Tibial nerve (tissue), 3 donors: ENCODE measurements at regions not wholly inside any gene's neighbourhood (a gene's known extent, or its start where the extent isn't known, plus 50 kb on each side); places are given as distances from the start of the nearest gene placed in this dataset.

Experiments used
- POLR2A ChIP-seq, 2 donors: fragments of 450-650 bp; IDR thresholded peaks; one replicate each; pipeline ENCODE4 v1.6.1; 2017; ENCODE audit warnings: antibody characterized with exemption in 2 of 2, mild to moderate bottlenecking in 2 of 2, moderate library complexity in 2 of 2
- TF ChIP-seq, protein P1 (sequence below), 5 experiments: fragments of 200-600 bp in 3 of 5; fragments of 450-650 bp in 2 of 5; sonication (generic) in 3 of 5; IDR thresholded peaks; one replicate each; pipeline ENCODE4 v1.5.1; 2016 to 2019; ENCODE audit warnings: antibody characterized with exemption in 5 of 5, mild to moderate bottlenecking in 3 of 5, moderate library complexity in 2 of 5

DNA sequence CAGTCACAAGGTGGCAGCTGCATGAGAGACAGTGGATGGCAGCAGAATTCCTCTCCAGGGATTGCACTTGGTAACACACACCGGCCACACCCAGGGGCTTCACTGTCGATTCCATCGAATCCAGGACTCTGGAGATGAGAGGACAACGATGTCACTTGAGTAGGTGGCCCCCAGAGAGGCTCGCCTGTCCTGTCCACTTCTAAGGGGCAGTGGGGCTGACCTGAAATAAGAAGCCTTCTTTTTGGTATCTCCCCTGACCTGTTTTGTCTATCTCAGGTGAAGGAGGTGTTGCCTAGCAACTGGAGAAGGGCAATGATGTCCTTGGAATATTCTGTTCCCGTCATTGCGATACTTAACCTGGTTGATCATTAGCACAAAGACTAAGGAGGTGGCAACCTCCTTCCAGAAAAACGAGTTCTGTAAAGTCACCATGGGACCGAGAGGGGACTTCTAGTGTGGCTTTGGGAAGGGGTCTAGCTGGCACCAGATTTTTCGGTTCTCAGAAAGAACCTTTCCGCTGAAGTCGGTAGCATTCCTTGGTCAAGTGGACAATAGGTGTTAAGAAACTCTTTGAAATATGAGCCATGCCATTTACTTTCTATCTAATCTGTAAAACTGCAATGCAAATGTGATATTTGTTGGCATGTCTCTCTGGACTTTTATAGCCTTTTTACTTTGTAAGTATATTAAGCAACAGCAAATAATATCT, 85.2 kb upstream of the TMPRSS2 start:
- TF ChIP-seq POLR2A (IDR thresholded peaks at IDR 0.05), result no peak
- TF ChIP-seq, protein P1, sequence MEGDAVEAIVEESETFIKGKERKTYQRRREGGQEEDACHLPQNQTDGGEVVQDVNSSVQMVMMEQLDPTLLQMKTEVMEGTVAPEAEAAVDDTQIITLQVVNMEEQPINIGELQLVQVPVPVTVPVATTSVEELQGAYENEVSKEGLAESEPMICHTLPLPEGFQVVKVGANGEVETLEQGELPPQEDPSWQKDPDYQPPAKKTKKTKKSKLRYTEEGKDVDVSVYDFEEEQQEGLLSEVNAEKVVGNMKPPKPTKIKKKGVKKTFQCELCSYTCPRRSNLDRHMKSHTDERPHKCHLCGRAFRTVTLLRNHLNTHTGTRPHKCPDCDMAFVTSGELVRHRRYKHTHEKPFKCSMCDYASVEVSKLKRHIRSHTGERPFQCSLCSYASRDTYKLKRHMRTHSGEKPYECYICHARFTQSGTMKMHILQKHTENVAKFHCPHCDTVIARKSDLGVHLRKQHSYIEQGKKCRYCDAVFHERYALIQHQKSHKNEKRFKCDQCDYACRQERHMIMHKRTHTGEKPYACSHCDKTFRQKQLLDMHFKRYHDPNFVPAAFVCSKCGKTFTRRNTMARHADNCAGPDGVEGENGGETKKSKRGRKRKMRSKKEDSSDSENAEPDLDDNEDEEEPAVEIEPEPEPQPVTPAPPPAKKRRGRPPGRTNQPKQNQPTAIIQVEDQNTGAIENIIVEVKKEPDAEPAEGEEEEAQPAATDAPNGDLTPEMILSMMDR (IDR thresholded peaks at IDR 0.05), result no peak
